NCI-H1417 (cell line): ENCODE measurements at regions not wholly inside any gene's neighbourhood (a gene's known extent, or its start where the extent isn't known, plus 50 kb on each side); places are given as distances from the start of the nearest gene placed in this dataset.
"Not testable (repeated sequence)": the region's sequence is repeated elsewhere in the genome, so short reads cannot be mapped to it uniquely, and the experiment has no call there.

ENCODE experiments used
- DNase-seq, 3 experiments: peaks; one replicate each; lab custom pipeline; 2025; lab: John Stamatoyannopoulos, UW

DNA sequence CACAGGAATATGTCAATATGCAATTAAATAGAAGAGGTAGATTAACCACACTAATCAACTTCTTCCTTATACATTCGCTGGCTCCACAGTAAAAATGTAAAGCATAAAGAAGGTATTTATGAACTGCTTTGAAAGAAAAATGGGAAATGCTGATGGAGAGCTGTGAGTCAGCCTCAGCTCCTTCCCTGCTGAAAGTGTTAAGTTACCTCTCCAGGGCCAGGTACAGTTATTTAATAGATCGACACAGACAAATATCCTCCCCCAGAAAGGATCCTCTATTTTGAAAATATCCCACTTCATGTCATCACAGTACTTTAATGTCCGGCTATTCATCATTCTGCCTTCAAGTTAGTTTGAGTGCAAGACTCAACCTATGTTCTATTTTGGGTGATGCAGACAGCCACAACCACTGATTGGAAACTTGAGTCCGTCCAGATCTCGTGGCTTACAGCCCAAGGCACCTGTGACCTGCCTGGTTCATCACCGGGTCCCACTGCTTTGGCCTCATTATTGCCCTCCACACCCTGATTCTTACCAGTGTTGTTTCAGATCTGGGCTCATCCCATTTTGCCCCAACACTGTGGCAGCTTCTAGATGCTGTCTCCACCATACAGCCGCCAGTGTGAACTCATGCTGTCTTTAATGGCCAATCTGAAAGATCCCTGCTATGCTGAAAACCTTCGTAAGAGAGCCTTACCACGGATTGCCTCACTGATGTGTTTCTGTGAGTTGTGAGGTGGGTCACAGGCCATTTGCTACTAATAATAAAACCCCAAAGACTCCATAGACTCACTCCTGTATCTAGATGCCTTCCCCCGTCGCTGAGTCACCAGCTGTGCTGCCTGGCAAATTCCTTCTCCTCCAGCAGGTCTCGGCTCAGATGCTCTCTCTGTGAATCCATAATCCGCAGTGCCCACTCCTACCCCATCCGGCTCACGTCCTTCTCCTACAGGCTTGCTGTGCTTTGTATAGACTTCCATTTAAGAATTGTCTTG is 56.2 kb upstream of the DDAH1 start:
- DNase-seq: not testable (repeated sequence)

DNA sequence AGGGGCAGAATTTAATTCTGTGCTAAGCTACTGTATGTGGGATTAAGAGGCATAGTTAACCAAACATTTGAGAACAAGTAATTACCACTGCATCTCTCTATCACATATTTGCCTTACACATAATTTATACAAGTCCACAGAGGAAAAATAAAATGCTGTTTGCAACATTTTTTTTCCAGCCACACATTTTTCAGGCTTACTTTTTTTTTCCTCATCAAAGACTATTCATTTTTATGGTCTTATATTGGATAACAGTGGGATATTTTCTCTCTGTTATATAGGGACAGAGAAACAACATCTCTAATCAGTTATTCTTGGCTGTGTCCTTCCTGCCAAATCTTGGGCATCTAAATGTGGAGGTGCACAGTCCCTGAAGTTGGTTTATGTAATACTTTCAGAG is 57.5 kb upstream of the DDAH1 start:
- not testable (repeated sequence) for DNase-seq

DNA sequence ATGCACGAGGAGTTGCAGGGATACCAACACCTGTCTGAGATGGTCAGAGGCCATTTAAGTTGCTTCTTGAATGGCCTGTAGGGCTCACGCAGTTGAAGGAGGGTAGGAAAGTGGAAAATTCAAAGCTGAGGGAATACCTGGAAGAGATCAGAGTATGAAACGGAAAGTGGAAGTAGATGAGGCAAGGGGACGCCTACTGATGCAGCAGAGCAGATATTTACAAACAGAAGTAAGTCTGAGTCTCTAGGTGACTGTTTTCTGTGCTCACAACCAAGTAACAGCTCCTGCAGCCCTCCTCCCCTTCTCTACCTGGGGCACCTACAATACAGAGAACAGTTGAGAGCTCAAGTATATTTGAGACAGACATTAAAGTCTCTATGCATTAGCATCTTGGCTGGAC is 57.5 kb upstream of the CCN1 start:
- not testable (repeated sequence) for DNase-seq

DNA sequence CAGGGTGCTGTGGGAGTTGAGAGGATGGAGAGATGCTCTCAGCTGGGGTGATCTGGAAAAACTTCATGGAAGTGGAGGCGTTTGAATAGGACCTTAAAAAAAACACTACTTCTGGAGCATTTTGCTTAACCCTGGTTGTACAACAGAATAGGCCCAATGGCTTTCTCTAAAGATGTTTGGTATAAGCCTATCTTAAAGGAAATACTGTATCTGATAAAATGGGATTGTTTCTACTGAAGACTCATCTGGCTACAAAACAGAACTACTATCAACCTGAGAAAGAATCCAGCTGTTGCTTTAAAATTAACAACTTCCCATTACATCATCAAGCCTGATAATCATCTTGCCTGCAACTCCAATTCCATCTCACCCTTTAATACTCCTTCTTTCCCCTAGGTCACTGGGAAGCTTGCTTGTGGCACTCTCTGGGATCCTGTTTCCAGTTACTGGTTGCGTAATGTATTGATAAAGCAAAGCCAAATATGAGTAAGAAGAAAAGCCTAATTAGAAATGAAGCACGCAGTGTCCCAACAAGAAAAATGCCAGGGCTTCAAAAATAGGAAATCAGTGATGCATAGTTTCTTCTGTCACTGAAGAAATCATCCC is 56.2 kb upstream of the CCN1 start:
- not testable (repeated sequence) for DNase-seq

DNA sequence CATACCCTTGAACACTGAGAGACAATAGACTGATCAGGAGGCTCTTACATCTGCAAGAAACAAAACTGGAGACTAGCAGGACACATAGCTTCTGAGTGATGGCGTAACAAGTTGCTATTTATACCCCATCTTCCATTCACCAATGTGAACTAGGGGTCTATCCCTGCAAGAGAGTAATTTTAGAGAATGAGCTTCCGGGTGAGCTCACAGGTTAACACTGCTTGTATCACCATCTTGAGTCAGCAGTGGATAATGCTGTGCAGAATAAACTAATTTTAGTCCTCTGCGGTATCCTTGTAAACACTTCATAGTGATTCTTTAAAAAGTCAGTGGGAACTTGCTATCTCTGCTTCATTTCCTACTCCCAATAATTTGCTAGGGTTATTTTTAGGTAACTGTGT is 55.0 kb upstream of the CCN1 start:
- DNase-seq: not testable (repeated sequence)

DNA sequence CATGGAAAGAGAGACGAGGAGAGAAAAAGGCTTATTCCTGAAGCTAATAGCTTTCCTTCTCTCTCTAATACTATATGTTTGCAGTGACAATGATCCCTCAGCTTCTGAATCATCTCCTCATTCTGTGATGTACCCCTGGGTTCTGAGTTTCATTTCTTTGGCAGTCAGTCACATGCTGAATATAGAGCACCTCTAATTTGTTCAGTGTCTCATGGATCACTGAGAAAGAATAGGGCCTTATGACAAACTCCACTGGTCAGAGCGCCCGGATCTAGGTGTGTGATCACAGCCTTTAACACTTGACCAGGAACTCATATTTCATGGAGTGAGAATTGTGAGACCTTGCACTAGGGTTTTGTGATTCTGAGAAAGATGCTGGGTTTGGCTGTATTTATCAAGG is 54.3 kb upstream of the CCN1 start:
- not testable (repeated sequence) for DNase-seq

DNA sequence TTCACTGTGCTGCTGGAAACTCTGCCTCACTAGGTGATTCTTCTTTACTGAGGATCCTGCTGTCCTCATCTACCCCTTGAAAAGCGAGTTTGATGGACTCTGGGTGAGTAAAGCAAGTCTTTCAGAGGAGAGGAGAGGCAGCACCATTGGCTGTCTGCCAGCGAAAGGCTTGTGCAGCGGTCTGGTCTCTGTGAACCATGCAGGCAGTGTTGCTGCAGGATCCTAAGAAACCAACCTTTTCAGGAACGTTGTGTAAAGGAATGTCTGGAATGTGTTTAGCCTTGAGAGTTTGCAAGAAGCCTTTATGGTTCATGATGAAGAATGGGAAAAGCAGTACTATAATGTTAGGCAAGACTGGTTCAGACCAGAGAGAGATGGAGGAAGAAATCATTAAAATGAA is 53.4 kb upstream of the CCN1 start:
- DNase-seq: peak in 1 of 3 experiments; percentile 6
